NB4 (cell line): ENCODE measurements at regions not wholly inside any gene's neighbourhood (a gene's known extent, or its start where the extent isn't known, plus 50 kb on each side); places are given as distances from the start of the nearest gene placed in this dataset.
"Not testable (repeated sequence)": the region's sequence is repeated elsewhere in the genome, so short reads cannot be mapped to it uniquely, and the experiment has no call there.

ENCODE experiments used
- DNase-seq: peaks from one replicate; pipeline ENCODE4 v3.0.0; 2010; ENCODE audit warnings: low read depth
- H3K4me3 ChIP-seq: one replicate; pipeline ENCODE4 v1.5.1; 2011; ENCODE audit warnings: mild to moderate bottlenecking, low read depth, low read length, moderate library complexity
- MAX ChIP-seq: IDR thresholded peaks from 2 replicates; pipeline ENCODE4 v1.6.1; 2011; ENCODE audit warnings: low read depth, low read length
- MYC ChIP-seq: IDR thresholded peaks from 2 replicates; pipeline ENCODE4 v1.6.1; 2011; ENCODE audit warnings: low read depth, low read length
- POLR2A ChIP-seq: IDR thresholded peaks from 2 replicates; pipeline ENCODE4 v1.6.1; 2011; ENCODE audit warnings: mild to moderate bottlenecking; ENCODE audit not compliant: insufficient read length; ENCODE audit errors: extremely low read depth
- TF ChIP-seq, protein P1 (sequence below): IDR thresholded peaks from one replicate; pipeline ENCODE4 v1.5.1; 2012; ENCODE audit warnings: low read depth, low read length

DNA sequence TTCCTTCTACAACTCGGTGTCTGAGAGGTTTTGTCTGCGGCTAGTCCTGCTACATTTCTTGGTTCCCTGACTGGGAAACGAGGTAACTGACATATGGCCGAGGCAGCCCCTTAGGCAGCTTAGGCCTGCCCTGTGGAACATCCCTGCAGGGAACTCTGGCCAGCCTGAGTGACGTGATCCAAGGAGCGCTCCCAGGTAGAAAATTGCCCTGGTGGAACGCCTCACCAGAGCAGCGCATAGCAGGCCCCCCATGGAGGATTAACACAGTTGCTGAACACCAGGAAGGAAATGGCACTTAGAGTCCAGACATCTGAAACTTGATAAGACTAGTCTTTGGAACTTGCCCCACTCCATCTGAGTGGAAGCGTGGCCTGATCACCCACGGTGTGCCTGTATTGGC, 837.4 kb upstream of the NDST4 start:
- TF ChIP-seq POLR2A: no peak
- TF ChIP-seq MAX: no peak
- TF ChIP-seq MYC: no peak
- TF ChIP-seq, protein P1, sequence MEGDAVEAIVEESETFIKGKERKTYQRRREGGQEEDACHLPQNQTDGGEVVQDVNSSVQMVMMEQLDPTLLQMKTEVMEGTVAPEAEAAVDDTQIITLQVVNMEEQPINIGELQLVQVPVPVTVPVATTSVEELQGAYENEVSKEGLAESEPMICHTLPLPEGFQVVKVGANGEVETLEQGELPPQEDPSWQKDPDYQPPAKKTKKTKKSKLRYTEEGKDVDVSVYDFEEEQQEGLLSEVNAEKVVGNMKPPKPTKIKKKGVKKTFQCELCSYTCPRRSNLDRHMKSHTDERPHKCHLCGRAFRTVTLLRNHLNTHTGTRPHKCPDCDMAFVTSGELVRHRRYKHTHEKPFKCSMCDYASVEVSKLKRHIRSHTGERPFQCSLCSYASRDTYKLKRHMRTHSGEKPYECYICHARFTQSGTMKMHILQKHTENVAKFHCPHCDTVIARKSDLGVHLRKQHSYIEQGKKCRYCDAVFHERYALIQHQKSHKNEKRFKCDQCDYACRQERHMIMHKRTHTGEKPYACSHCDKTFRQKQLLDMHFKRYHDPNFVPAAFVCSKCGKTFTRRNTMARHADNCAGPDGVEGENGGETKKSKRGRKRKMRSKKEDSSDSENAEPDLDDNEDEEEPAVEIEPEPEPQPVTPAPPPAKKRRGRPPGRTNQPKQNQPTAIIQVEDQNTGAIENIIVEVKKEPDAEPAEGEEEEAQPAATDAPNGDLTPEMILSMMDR: no peak
- no peak for DNase-seq

DNA sequence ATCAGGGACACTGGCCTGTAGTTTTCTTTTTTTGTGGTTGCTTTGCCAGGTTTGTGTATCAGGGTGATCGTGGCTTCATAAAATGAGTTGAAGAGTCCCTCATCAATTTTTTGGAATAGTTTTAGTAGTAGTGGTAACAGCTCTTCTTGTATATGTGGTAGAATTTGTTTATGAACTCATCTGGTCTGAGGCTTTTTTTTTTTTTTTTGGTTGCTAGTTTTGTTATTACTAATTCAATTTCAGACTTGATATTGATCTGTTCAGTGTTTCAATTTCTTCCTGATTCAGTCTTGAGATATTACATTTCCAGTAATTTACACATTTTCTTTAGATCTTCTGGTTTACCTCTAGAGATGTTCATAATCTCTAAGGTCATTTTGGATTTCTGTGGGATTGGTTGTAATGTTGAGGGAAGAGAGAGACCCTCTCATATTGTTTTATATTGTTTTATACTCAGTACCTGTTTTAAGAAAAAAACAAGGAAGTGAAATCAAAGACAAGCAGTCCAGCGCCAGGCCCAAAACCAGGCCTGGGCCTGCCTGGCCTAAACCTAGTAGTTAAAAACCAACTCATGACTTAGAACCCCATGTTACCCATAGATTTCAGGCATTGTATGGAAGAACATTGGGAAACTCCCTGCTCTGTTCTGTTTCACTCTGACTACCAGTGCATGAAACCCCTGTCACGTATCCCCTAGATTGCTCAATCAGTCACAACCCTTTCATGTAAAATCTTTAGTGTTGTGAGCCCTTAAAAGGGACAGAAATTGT, 836.7 kb upstream of the NDST4 start:
- not testable (repeated sequence) for DNase-seq, H3K4me3 ChIP-seq

More for the DNA sequence above, 837.4 kb upstream of the NDST4 start:
- H3K4me3 ChIP-seq: no peak overlapping the region

DNA sequence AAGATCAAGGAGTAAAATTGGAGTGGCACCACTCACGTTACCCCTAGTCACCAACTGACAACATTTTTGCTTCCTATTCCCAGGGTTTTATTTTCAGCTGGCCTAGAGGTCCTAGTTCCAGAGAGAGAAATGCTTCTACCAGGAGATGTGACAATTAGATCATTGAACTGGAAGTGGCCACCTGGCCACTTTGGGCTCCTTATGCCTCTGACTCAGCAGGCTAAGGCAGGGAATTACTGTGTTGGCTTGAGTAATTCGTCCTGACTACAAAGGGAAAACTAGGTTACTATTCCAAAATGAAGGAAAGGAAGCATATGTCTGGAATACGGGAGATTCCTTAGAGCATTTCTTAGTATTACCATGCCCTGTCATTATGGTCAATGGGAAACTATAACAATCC, 831.6 kb upstream of the NDST4 start:
- TF ChIP-seq MAX (no peak), MYC (no peak), POLR2A (no peak)
- TF ChIP-seq, protein P1: no peak
- H3K4me3 ChIP-seq: no peak overlapping the region
- no peak for DNase-seq

- no peak overlapping the region for H3K4me3 ChIP-seq
- TF ChIP-seq, protein P1: no peak
- TF ChIP-seq MYC: no peak
- no peak for TF ChIP-seq POLR2A
- TF ChIP-seq MAX: no peak
- DNase-seq: no peak
Observed at GRCh38 chr4:115944146-115944905, 830.9 kb upstream of the NDST4 start.

DNA sequence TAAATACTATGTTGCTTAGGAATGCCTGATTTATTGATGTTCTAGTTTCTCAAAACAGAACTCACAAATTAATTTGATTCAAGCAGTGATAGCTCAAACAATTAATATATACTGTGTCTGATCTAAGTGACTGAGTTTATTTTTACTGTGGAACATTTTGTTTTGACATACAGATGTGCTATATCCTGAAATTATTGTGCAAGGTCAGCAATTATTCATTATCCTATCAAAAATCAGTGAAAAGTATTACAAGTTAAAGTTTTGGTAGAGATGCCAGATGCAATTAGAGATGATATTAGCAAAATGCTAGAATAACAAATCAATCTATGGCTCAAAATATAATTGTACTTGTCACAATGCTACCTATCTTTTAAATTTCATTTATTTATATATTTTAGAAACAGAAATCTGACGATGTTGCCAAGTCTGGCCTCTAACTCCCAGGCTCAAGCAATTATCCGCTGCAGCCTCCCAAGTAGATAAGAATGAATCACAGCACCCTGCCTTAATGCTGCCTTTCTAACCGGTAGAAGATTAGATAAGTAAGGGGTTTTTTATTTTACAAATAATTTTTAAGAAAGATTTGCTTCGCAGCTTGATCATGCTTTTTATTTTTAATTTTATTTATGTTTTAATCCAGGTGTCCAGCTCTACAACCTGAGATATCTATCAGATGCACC, 825.5 kb upstream of the NDST4 start:
- TF ChIP-seq, protein P1: no peak
- TF ChIP-seq MYC (no peak), POLR2A (no peak), MAX (no peak)
- no peak overlapping the region for H3K4me3 ChIP-seq
- no peak for DNase-seq

GRCh38 chr4:115929373-115929772, 816.0 kb upstream of the NDST4 start:
- TF ChIP-seq, protein P1: no peak
- no peak for DNase-seq
- no peak overlapping the region for H3K4me3 ChIP-seq
